ENCODE measurements at regions not wholly inside any gene's neighbourhood (a gene's known extent, or its start where the extent isn't known, plus 50 kb on each side); places are given as distances from the start of the nearest gene placed in this dataset.

DNA sequence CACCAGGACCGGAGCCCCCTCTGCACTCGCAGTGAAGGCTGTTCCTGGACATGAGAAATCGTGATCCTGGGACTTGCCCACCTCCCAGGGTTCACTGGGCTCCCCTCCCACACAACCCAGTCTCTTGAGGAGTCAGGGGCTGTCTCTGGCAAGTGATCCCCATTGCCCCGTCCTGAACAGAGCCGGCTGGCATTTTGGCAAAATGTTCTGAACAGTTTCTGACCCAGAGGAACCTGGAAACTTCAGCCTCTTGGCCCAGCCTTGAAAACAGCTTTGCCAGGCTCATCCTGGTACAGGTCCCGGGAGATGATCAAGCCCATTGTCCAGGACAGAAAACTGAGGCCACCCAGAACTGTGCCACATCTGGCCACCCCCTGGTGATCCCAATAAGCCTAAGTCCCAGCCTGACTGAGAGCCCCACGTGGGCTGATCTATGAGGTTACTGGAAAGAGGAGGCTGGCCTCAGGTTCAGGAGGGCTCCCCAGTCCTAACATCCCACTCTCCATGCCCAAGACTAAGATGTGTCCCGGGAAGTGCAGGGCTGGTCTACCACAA is 115.7 kb downstream of the OAT start:
- DNase-seq, result no peak

DNA sequence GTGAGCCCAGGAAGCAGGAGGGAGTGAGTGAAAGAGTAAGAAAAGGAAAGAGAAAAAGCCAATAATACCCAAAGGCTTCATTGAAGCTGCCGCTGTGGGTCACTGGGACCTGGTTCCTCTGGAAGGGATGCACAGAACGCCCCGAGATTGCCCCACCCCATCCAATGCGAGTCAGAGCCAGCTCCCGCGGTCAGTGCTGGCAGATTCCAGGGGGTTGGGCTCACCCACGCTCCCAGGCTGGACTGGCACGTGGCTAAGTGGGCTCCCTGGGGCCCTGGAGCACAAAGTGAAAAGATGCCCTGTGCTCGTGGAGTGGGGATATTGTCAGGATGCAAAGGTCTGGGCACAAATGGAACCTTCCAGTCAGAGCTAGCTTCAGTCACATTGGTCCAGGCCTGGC is 117.0 kb downstream of the OAT start:
- no peak for DNase-seq

DNA sequence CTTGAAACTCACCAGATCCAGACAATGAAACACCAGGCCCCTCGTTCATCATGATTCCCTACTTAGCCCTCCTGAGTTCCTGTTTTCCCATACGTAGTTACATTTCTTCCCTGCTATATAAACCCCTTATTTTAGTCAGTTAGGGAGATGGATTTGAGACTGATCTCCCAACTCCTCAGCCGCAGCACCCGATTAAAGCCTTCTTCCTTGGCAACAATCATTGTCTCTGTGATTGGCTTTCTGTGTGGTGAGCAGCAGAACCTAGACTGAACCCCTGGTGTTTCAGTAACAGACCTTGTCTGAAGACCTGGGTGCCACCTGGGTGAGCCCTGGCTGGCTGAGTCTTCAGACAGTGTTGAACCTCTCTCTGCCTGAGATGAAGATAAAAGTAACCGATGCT is 118.0 kb downstream of the OAT start:
- DNase-seq, result no peak

DNA sequence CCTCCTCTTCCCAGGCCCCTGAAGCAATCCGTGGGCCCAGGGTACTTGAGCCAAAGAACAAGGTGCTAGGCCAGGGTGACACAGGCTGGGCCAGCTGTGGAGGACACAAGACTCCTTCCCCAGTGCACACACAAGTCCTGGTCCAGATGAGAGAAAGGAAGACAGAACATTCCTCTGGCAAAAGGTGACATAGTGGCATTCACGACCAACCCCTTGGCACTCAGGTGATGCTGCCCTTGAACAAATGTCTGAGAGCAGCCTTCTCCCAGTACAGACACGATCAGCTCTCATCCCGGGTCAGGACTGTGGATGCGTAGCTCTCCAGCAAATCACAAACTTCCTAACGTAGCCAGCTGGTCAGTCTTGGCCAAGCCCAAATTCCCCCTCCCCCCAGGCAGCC is 118.5 kb downstream of the OAT start:
- no peak for DNase-seq

DNA sequence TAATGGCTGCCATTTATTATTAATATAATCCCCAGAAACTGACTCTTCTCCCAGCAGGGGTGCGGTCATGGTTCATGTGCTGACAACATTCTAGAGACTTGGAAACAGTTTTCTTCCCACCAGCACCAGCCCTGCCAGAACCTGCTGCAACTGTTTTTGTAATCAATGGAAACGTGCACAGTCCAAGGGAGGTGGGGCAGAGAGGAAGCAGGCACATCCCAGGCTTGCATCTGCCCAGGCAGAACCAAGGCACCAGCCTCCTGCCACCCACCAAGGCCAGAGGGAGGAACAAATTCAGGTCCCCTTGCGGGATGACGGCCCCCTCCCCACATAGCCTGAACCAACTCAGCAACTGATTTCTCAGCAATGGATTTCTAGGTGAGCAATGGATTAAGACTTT is 119.0 kb downstream of the OAT start:
- no peak for DNase-seq

DNA sequence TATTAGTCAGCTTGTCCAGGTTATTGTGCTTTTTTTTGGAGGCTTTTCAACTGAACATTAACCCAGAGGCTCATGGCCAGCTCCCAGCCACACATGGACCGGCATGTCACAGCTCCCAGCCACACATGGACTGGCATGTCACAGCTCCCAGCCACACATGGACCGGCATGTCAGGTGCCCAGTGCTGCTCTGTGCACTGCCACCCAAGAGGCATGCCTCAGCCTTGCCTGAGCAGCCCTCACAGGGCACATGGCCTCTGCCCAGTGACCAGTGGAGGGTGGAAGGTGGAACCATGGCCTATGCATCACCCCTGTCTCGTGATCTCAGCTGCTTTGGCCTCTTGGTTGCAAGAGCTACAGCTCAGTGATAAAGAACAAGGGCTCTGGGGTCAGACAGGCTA is 119.8 kb downstream of the OAT start:
- no peak for DNase-seq

DNA sequence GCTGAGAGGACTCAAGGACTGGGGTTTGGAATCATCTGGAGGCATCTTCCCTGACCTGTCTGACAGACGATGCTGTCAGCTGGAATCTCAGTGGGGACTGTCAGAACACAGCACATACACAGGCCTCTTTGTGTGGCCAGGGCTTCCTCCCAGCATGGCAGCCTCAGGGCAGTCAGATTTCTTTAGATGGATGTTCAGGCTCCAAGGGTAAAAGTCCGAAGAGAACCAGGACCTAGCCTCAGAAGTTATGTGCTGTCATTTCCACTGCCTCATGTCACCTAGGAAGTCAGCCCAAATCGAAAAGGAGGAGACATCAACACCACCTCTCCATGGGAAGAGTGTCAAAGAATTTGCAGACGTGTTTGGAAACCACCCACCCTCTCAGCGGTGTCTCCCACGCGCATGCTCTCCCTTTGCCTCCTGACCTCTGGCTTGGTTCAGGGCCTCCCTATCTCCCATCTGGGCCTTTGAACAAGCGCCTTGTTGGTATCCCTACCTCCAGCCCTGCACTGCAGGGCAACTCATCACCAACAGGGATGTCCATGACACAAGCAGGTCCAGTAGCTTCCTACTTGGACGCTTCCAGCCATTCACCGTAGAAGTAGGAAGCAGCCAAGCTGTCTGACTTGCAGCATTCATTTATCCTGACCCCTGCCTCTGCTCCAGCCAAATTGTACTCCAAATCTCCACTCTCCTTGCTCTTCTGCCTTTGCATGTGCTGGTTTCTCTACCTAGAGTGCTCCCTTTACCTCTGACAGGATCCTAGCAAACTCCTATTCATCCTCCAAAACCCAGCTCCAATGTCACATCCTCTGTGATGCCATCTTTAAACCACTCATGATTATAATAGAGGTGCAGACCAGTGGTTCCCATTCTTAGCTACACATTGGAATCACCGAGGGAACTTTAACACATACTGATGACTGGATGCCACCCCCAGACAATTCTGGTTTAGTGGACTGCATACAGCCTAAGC is 121.6 kb downstream of the OAT start:
- DNase-seq, result no peak

DNA sequence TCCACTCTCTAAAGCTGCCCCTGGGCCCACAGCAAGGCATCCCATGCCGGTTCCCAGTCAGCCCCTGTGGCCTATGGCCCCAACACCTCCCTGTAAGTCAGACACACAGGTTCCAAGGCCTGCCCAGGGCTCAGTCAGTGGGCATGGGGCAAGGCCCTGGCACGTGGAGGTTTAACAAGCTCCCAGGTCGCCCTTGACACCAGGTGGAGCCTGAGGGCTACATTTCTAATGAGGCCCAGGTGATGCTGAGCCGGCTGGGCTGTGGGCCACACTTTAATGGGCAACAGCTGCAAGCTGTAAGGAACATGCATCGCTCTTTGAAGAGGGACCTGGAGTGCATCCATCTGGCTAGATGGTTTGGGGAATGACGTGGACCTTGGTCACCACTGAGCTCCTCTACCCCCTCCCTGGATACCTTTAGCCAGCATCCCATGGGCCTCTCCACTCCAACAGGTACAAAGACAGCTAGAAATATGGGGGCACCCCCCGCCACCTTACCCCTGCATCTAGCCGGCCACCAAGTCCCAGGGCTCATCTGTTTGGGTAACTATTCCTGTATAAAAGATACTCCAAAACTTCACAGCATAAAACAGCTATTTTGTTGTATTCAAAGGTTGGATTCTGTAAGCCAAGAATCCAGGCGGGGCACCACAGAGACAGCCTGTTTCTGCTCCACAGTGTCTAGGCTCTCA is 122.5 kb downstream of the OAT start:
- no peak for DNase-seq

DNA sequence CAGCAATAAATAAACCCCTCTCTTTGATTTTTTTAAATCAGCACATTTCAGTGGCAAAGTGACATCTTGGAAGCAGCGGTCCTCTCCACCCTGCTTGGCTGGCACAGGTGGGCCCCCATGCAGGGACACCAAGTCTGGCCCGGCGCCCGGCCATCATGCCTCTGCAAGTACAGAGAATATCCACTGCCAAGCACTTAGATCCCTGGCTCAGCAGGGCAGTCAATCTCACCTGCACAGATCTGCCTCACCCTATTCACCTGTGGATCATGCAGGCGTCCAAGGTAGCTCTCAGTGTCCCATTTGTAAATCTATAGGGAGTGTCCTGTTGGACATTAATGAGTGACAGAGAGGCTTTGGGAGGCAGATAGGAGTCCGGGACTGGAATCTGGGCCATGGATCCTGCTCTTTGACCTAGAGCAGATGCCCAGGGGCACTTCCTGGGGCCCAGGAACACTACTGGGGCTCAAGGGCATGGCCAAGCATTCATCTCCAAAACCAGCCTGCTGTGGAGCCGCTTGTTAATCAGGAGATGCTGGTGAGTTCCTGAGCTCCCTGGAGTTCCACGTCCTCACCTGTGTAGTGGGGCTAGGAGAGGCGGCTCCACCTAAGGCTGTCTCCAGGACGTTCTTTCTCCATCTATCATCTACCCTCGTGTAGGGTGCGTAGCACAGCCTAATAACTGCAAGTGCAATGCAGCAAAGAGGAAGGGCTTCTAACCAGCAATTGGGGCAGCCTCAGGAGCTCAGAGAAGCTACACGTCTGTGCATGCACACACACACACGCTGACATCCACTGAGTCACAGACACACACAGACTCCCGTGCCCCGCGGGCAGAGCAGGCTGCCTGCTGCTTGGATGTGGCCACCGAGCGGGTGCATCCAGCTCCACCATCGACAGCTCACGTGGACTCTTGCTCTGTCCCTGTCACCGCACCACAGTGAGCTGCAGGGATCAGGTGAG is 123.6 kb downstream of the OAT start:
- DNase-seq, result no peak

DNA sequence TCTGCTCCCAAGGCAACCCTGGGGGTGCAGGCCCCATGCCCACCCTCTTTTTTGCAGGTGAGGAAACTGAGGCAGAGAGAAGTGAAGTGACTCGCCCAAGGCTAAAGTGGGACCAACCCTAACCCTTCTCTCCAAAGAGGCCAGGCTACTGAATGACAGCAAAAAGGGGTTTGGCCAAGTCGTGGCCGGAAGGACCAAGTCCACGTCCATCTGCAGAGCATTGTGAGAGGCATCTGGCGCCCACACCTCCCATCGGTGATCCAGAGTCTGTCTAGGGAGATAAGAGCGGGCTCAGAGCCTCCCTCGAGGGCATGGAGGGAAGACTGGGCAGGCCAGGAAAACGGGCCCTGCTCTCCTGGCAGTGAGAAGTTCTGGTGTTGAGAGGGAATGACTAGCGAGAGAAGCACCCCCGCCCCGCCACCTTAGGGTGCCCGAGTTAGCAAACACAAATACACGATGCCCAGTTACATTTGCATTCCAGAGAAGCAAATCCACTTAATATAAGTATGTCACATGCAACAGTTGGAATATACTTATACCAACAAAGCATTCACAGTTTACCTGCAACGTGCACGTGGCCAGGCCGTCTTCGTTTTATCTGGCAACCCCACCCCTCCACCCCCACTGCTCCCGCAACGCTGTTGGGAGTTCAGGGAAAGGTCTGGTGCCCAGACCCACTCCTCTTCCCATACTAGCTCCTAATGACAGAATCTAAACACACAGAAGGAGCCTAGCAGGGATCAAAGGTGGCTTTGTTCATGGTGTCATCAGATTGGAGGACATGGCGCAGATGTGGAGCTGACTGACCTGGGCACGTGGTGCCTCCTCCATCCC is 124.9 kb downstream of the OAT start:
- no peak for DNase-seq

DNA sequence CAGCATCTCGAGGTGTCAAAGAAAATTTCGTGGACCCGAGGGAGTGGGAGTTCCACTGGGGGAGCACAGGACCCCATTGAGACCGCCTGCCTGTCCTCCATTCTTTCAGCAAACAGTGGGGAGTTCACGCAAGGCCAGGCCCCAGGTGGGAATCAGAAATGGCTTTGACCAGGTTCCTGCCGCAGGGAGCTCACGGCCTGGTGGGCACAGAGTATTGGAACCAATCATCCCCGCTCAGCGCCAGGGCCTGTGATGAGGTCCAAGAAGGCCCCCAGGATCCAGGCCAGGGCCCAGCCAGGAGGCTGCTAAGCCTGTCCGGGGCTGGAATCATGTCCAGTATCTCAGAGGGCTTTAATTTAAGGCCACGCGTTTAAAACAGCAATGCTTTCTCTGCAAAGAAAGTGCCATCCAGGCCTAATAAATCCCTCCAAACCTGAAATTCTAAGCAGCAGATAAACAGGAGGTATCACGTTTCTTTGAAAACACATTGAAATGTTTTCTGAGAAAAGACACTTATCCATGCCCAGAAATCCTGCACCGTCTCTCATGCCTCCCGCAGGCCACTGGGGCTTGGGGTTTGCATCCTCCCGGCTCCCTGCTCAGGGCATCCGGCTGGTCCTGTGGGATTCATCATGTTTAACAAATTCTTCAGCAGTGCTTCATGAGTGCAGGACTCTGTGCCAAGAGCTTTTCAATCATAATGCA is 125.7 kb downstream of the OAT start:
- no peak for DNase-seq

DNA sequence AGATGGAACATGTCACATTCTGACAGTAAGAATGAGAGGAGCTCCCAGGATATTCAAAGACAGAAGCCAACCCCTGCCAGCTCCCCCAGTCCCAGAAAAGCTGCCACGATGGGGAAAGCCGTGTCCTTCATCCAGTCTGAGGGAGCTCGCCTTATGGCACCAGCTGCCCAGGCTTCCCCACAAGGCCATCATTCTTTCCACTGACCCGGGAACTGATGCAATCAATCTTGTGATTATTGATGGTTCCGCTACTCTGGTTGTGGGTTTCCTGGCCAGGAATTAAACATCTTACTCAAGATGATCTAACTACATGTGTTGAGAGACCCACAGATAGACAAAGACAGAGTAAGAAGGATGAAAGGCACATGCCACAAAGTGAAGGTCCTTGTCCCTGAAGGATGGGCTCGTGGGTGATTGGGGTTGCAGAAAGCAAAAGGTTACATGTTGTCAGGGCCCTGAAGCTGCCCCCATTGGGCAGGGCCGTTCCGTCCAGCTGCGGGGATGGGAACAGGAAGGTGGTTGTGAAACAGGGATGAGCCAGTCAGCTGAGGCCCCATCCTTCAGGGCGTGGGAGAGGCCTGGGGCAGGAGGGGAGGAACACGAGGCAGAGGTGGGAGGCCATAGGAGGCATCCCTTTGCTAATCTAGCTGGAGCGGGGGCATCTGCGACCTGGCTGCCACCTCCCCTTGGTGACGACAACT is 127.6 kb downstream of the OAT start:
- no peak for DNase-seq

DNA sequence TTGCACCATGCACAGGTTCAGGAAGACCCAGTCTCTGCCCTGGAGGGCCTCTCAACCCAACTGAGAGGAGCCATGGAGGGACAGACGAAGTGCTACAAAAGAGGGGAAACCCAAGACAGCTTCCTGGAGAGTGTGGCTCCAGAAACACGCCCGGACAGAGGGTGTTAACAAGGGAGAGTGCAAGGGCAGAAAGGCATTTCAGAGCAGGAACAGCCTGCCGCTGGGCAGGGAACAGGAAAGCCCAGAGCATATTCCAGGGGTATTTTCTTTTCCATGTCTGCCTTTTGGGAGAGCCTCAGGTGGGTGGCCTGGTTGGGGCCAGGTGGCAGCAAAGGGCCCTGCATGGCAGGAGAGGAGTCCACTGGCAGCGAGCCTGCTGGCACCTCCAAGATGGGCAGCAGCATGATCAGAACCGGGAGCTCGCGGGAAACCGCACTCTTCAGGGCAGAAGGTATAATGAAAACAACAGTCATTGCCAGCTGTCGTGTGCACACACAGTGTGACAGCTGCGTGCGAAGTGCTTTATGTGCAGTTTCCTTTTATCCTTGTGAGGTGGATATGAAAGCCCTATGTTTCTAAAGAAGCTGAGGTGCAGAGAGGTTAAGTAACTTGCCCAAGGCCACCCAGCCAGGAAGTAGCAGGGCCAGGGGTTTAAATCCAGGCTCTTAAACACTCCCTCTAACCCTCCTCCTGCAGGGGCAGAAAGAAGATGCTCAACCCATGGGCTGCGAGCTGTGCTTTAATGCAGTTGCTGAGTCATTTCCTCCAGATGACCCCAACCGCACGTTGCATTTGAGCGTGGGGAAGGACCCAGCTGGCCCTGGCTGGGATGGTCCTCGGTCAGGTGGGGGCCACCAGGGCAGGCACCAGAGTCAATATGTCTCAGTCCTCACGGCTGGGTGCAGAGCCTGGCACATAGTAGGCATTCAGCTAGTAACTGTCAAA is 128.6 kb downstream of the OAT start:
- no peak for DNase-seq

DNA sequence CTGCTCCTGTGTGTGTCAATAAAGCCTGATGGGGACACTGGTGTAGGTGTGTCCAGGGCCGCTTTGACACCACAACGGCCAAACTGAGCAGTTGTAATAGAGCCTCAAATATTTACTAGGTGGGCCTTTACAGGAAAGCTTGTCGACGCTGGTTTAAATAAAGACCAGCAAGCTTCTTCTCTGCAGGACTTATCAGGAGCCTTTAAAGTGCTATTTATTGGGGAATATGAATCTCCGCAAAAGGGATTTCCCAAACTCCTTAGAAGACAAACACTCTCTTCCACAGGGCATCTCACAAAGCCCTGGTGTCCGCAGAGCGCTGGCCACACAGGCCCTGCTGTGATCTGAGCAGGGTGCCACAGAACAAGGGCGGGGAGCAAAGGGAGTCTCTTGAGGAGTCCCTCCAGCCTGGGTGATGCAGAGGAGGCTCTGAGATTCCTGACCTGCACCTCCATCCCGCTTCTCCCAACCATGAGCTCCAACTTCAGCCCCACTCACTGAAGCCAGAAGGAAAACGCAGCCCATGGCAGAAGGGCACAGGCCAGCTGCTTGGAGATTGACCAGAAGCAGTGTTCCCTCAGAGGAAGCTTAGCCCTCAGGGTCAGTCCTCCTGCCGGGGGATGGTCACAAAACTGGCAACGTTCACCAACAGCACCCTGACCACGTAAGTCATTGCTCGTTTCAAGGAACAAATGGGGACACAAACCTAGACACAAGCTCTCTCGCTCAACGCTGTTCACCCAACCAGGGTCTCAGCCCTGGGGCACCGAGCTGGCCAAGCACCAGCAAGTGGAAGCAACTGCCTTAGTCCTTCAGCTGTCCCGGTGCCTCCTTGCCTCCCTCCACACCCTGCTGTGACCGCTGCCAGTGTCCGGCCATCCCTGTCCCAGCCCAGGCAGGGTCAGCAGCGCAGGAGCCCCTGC is 129.5 kb downstream of the OAT start:
- no peak for DNase-seq

DNA sequence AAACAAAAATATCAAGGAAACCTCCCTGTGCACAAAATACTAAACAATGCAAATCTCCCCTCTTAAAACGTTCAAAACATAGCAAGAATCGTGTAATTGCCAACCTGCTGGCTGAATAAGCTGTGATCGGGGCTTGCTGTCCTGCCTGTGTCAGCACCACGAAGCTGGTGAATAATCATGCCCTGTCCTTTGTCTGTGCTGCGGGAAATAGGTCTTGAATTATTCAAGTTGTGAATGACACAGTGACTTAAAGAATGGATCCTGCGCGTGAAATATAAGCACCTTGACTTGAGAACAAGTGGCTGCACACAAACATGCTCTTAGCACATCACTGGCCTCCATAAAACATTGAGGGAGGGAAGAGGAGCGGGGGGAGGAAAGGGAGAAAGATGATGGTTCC is 130.2 kb downstream of the OAT start:
- no peak for DNase-seq

DNA sequence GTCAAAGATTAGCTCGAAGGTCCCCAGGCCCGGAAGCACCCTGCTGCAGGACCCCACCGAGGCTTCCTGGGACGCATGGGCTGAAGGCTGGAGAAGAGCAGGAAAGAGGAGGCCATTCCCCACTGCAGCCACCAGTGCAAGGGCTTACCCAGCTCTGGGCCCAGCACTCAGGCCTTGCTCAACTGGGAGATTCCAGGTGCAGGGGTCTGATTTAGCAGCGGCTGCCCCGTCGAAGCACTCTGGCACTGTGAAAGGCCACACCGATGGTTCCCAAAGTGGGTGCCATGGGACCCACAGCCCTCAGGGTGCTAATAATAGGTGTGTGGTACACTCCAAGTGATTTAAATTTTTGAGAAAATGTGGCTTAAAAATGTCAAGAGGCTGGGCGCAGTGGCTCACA is 130.9 kb downstream of the OAT start:
- DNase-seq, result no peak

DNA sequence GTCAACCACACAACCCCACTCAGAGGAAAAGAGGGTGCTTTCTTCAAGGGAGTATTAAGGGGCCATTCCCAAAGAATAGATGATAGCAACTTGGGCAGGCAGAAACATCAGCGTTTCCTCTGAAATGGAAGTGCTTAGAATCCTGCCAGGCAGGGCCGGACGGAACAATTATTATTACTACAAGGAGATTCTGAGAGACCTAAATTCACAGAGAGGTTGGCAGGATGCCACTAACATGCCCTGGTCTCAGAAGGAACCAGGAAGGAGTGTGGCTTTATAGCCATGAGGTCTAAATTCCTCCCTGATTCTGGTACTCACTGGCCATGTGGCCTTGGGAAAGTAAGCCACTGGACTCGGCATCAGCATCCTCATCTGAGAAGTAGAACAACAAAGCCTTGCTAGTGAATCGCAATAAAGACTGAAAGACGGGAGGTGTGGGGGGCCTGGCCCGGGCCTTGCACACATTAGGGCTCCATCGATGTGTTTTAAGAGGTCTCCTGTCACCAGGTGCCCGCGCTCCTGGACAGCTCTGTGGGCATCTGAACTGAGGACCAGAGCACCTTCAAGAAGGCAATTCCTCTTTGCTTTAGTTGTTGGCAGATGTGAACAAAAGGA is 131.5 kb downstream of the OAT start:
- no peak for DNase-seq

DNA sequence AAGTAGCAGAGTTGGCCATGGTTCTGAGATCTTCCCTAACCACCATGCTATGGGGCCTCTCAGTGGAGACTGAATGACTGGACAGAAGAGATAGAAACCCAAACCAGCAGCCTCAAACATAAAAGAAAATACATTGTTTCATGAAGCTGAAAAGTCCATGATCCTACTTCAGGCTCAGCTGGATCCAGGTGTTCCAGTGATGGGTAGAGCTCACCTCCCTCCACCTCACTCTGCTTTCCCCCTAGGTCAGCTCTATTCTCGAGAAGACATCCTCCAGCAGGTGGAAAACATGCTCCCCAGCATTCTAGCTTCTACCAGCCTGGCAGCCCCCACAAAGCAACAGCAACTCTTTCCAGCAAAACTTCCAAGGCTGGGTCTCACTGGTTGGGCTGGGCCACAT is 132.1 kb downstream of the OAT start:
- DNase-seq, result no peak
